Keratinocyte (primary cell): ENCODE measurements at regions not wholly inside any gene's neighbourhood (a gene's known extent, or its start where the extent isn't known, plus 50 kb on each side); places are given as distances from the start of the nearest gene placed in this dataset.

Source experiments
- CTCF ChIP-seq, 3 experiments: IDR thresholded peaks in 1 of 3; conservative IDR thresholded peaks in 1 of 3; optimal IDR thresholded peaks in 1 of 3; 2 replicates in 2 of 3; 3 replicates in 1 of 3; pipeline versions ENCODE3 to v1.5.1; 2011; ENCODE audit warnings: low read length in 3 of 3, mild to moderate bottlenecking in 3 of 3, moderate library complexity in 2 of 3, control low read depth in 1 of 3, inconsistent platforms in 1 of 3; ENCODE audit not compliant: insufficient read depth in 2 of 3; ENCODE audit errors: extremely low read depth in 1 of 3
- EZH2 ChIP-seq: IDR thresholded peaks from one replicate; pipeline ENCODE4 v1.6.1; 2012; ENCODE audit warnings: inconsistent platforms, mild to moderate bottlenecking, low read length, moderate library complexity

GRCh38 chr9:94161673-94162072 lies 77.4 kb downstream of the PTPDC1 start:
- TF ChIP-seq CTCF (optimal IDR thresholded peaks at IDR 0.05 in 1 of 3, IDR thresholded peaks at IDR 0.05 in 1 of 3, conservative IDR thresholded peaks at IDR 0.05 in 1 of 3; ENCODE audit: extremely low read depth in 1 of 3, insufficient read depth in 2 of 3, low read length in 3 of 3) (no peak), EZH2 (no peak)
